Gastrocnemius medialis (tissue), 4 donors: ENCODE measurements at regions not wholly inside any gene's neighbourhood (a gene's known extent, or its start where the extent isn't known, plus 50 kb on each side); places are given as distances from the start of the nearest gene placed in this dataset.
"Not testable (repeated sequence)": the region's sequence is repeated elsewhere in the genome, so short reads cannot be mapped to it uniquely, and the experiment has no call there.

Experiments used
- ATAC-seq, 2 donors: fragments of 150-250 bp; one replicate each; pipeline ENCODE4 v1.9.1; 2016
- DNase-seq, 2 donors: peaks; one replicate each; pipeline ENCODE4 v3.0.0-alpha.2; 2019
- H3K27ac ChIP-seq, 4 donors: fragments of 200-600 bp; sonication (generic); 1 replicate in 1 of 4; 2 replicates in 3 of 4; pipeline ENCODE4 v1.5.1; 2016 to 2018; ENCODE audit warnings: mild to moderate bottlenecking in 2 of 4, moderate library complexity in 1 of 4
- H3K27me3 ChIP-seq, 3 donors: fragments of 200-600 bp; sonication (generic) in 2 of 3; 1 replicate in 1 of 3; 2 replicates in 2 of 3; pipeline versions ENCODE4 v1.5.1 to v1.6.0; 2016 to 2019; ENCODE audit warnings: mild to moderate bottlenecking in 1 of 3, moderate library complexity in 1 of 3
- H3K36me3 ChIP-seq, 2 donors: fragments of 200-600 bp; sonication (generic) in 1 of 2; one replicate each; pipeline ENCODE4 v1.5.1; 2017 to 2018
- H3K4me1 ChIP-seq, 2 donors: fragments of 200-600 bp; sonication (generic) in 1 of 2; one replicate each; pipeline ENCODE4 v1.5.1; 2016 to 2017; ENCODE audit warnings: mild to moderate bottlenecking in 2 of 2
- H3K4me3 ChIP-seq, 4 donors: fragments of 200-600 bp; sonication (generic) in 3 of 4; 1 replicate in 1 of 4; 2 replicates in 3 of 4; pipeline ENCODE4 v1.5.1; 2016 to 2019; ENCODE audit warnings: mild to moderate bottlenecking in 2 of 4
- H3K9me3 ChIP-seq, 3 donors: fragments of 200-600 bp; sonication (generic) in 2 of 3; 1 replicate in 1 of 3; 2 replicates in 2 of 3; pipeline ENCODE4 v1.5.1; 2016 to 2019
- POLR2A ChIP-seq, 2 donors: fragments of 450-650 bp; IDR thresholded peaks; one replicate each; pipeline ENCODE4 v1.6.1; 2017; ENCODE audit warnings: antibody characterized with exemption in 2 of 2, mild to moderate bottlenecking in 2 of 2, moderate library complexity in 2 of 2
- in situ Hi-C, 4 donors: fragments of 200-750 bp; cut with MboI; loops; one replicate each; pipeline versions ENCODE4 v1.15.0 to v1.8.0; 2017; ENCODE audit warnings: low sequenced_read_pairs in 4 of 4
- intact Hi-C: fragments of 100-400 bp; cut with DNase I; formaldehyde crosslinking; loops from one replicate; pipeline ENCODE4 v1.15.1; 2023; ENCODE audit warnings: low total_unique reads
- TF ChIP-seq, protein P1 (sequence below), 5 experiments: fragments of 450-650 bp in 3 of 5; fragments of 200-600 bp in 2 of 5; sonication (generic) in 2 of 5; IDR thresholded peaks in 4 of 5; conservative IDR thresholded peaks in 1 of 5; 1 replicate in 4 of 5; 2 replicates in 1 of 5; pipeline ENCODE4 v1.5.1; 2016 to 2019; ENCODE audit warnings: antibody characterized with exemption in 5 of 5, mild to moderate bottlenecking in 3 of 5, moderate library complexity in 3 of 5

DNA sequence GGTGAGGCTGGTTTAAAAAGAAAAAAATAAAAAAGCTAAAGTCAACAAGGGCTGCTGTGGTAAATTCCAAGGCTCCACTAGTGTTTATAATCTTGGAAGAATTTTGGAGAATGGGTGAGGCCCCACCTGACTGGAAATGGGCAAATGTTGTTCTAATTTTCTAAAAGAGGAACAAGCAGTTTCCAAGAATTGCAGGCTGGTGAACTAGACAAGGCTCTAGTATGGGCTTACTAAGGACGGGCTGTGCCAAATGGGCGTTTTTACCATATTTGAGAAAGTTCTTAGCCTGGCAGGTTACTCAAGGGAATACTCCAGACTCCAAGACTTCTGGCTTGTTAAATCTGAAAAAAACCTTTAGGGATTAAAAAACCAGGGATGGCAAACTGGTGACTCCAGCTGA lies 67.0 kb upstream of the ABHD2 start:
- in situ Hi-C loops = no loop called here
- DNase-seq (no peak), ATAC-seq (no peak)
- no peaks in the 10 kb centered on the region for H3K27me3 ChIP-seq
- H3K36me3 ChIP-seq = no peaks in the 10 kb centered on the region
- intact Hi-C loops = no loop called here
- H3K27ac ChIP-seq = peak overlapping the region in 3 of 4 donors; percentile 20 to 60 (median 51)
- no peaks in the 10 kb centered on the region for H3K9me3 ChIP-seq
- TF ChIP-seq, protein P1, sequence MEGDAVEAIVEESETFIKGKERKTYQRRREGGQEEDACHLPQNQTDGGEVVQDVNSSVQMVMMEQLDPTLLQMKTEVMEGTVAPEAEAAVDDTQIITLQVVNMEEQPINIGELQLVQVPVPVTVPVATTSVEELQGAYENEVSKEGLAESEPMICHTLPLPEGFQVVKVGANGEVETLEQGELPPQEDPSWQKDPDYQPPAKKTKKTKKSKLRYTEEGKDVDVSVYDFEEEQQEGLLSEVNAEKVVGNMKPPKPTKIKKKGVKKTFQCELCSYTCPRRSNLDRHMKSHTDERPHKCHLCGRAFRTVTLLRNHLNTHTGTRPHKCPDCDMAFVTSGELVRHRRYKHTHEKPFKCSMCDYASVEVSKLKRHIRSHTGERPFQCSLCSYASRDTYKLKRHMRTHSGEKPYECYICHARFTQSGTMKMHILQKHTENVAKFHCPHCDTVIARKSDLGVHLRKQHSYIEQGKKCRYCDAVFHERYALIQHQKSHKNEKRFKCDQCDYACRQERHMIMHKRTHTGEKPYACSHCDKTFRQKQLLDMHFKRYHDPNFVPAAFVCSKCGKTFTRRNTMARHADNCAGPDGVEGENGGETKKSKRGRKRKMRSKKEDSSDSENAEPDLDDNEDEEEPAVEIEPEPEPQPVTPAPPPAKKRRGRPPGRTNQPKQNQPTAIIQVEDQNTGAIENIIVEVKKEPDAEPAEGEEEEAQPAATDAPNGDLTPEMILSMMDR (IDR thresholded peaks at IDR 0.05 in 4 of 5, conservative IDR thresholded peaks at IDR 0.05 in 1 of 5) = no peak
- no peak for TF ChIP-seq POLR2A (IDR thresholded peaks at IDR 0.05)
- no peak overlapping the region for H3K4me3 ChIP-seq
- H3K4me1 ChIP-seq = peaks cover 16 to 28% of the 10 kb centered on the region in 2 donors

DNA sequence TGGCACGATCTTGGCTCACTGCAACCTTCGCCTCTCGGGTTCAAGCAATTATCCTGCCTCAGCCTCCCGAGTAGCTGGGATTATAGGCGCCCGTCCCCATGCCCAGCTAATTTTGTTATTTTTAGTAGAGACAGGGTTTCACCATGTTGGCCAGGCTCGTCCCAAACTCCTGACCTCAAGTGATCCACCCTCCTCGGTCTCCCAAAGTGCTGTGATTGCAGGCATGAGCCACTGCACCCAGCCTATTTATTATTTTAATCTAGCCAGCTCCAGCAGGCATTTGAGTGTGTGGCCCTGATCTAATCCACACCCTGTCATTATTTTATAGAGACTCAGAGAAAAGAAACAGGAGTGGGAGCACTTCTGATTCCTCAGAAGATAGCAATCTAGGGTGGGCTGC lies 66.4 kb upstream of the ABHD2 start:
- DNase-seq = peak; percentile 6 to 32
- H3K27me3 ChIP-seq, H3K4me3 ChIP-seq, ATAC-seq, intact Hi-C loops, H3K9me3 ChIP-seq, in situ Hi-C loops, H3K36me3 ChIP-seq: not testable (repeated sequence)
- Histone ChIP-seq H3K27ac (peak overlapping the region in 3 of 4 donors; percentile 20 to 60 (median 51)), H3K4me1 (peaks cover 11 to 22% of the 10 kb centered on the region in 2 donors)

DNA sequence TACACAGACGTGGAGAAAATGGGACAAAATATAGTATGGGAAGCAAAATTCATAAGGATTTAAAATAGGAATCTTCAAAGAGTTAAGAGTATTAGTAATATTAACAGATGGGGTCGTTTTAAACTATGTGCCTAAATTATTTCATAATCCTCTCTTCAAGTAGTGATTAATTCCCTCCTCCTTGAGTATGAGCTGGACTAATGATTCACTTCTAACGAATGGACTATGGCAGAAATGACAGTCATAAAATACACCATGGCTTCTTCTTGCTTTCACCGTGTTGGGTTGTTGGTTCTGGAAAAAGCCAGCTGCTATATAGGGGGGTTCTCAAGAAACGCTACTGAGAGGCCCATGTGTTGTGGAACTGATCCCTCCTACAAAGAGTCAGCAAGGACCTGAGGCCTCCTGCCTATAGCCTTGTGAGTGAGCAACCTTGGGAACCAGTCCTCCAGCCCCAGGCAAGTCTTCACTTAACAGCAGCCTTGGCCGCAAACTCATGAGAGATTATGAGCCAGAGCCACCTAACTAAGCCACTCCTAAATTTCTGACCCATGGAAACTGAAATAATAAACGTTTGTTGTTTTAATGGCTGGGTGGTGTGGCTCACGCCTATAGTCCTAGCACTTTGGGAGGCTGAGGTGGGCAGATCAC lies 64.8 kb upstream of the ABHD2 start:
- H3K27me3 ChIP-seq = no peaks in the 10 kb centered on the region
- peaks cover 0 to 8% of the 10 kb centered on the region in 2 donors for H3K4me1 ChIP-seq
- ATAC-seq (no peak), DNase-seq (no peak)
- no peaks in the 10 kb centered on the region for H3K36me3 ChIP-seq
- in situ Hi-C loops (no loop called here), intact Hi-C loops (no loop called here)
- no peak overlapping the region for H3K4me3 ChIP-seq
- no peak overlapping the region for H3K27ac ChIP-seq
- no peaks in the 10 kb centered on the region for H3K9me3 ChIP-seq
- TF ChIP-seq POLR2A (IDR thresholded peaks at IDR 0.05) = no peak
- TF ChIP-seq, protein P1 (IDR thresholded peaks at IDR 0.05 in 4 of 5, conservative IDR thresholded peaks at IDR 0.05 in 1 of 5) = no peak

DNA sequence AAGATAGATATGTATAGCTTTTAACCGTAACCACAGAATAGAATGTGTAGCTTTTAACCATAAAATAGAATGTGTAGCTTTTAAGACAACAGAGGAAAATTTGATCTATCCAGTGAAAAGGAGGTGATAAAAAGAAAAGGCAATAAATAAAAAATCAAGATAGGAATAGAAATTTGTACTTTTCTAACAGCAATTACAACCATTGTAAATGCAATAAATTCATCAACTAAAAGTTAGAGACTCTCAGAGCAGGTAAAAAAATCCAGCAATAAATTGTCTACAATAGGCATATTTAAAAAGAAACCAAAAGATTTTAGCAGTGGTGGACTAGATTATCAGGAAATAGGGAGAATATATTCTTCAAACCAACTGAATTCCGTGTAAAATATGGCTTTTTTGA lies 63.8 kb upstream of the ABHD2 start:
- Histone ChIP-seq H3K27ac (no peak overlapping the region), H3K4me3 (no peak overlapping the region), H3K36me3 (no peaks in the 10 kb centered on the region), H3K27me3 (no peaks in the 10 kb centered on the region), H3K4me1 (peaks cover 0 to 6% of the 10 kb centered on the region in 2 donors), H3K9me3 (no peaks in the 10 kb centered on the region)
- ATAC-seq (no peak), DNase-seq (no peak)
- in situ Hi-C loops (no loop called here), intact Hi-C loops (no loop called here)
- no peak for TF ChIP-seq POLR2A (IDR thresholded peaks at IDR 0.05)
- TF ChIP-seq, protein P1 (IDR thresholded peaks at IDR 0.05 in 4 of 5, conservative IDR thresholded peaks at IDR 0.05 in 1 of 5) = no peak

DNA sequence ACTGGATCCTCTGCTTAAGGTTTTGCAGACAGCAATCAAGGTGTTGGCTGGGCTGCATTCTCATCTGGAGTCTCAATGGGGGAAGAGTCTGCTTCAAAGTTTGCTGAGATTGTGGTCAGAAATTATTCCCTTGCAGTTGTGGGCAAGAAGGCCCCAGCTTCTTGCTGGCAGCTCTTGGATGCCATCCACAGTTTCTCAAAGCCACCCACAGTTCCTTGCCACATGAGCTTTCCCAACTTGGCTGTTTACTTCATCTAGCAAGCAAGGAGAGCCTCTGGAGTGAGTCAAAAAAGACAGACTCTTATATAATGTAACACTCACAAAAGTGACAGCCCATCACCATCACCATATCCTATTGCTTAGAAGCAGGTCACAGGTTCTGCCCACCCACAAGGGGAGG lies 62.1 kb upstream of the ABHD2 start:
- intact Hi-C loops = no loop called here
- no peak for ATAC-seq

More for the DNA sequence above, 62.1 kb upstream of the ABHD2 start:
- Histone ChIP-seq H3K4me3 (no peak overlapping the region), H3K4me1 (peaks cover 0 to 6% of the 10 kb centered on the region in 2 donors), H3K27me3 (no peaks in the 10 kb centered on the region), H3K36me3 (no peaks in the 10 kb centered on the region), H3K27ac (no peak overlapping the region), H3K9me3 (no peaks in the 10 kb centered on the region)
- in situ Hi-C loops = no loop called here
- TF ChIP-seq, protein P1 (IDR thresholded peaks at IDR 0.05 in 4 of 5, conservative IDR thresholded peaks at IDR 0.05 in 1 of 5) = no peak
- no peak for TF ChIP-seq POLR2A (IDR thresholded peaks at IDR 0.05)
- DNase-seq = no peak
